H9 (cell line): ENCODE measurements at regions not wholly inside any gene's neighbourhood (a gene's known extent, or its start where the extent isn't known, plus 50 kb on each side); places are given as distances from the start of the nearest gene placed in this dataset.

Experiments
- DNase-seq: peaks from one replicate; pipeline ENCODE4 v3.0.0-alpha.2; 2017
- H2AFZ ChIP-seq: one replicate; pipeline ENCODE4 v1.6.1; 2013; ENCODE audit warnings: mild to moderate bottlenecking, low read length, control low read depth, moderate library complexity
- H2AK5ac ChIP-seq: 2 replicates; pipeline ENCODE4 v1.6.1; 2013; ENCODE audit warnings: low read length, control low read depth, mixed read lengths; ENCODE audit not compliant: insufficient read length
- H2BK120ac ChIP-seq: one replicate; pipeline ENCODE4 v1.6.1; 2013; ENCODE audit warnings: low read depth, mild to moderate bottlenecking, low read length, control low read depth, inconsistent platforms; ENCODE audit not compliant: poor library complexity, severe bottlenecking
- H2BK12ac ChIP-seq: 2 replicates; pipeline ENCODE4 v1.6.1; 2013; ENCODE audit warnings: low read length, control low read depth, mixed read lengths, low read depth; ENCODE audit not compliant: insufficient read length
- H2BK15ac ChIP-seq: 2 replicates; pipeline ENCODE4 v1.6.1; 2013; ENCODE audit warnings: low read depth, low read length, control low read depth
- H2BK20ac ChIP-seq: one replicate; pipeline ENCODE4 v1.6.1; 2013; ENCODE audit warnings: low read depth, mild to moderate bottlenecking, low read length, control low read depth, inconsistent platforms; ENCODE audit not compliant: poor library complexity, severe bottlenecking
- H2BK5ac ChIP-seq: 2 replicates; pipeline ENCODE4 v1.6.1; 2013; ENCODE audit warnings: low read length, control low read depth, mixed read lengths; ENCODE audit not compliant: insufficient read length
- H3K14ac ChIP-seq: 2 replicates; pipeline ENCODE4 v1.6.1; 2013; ENCODE audit warnings: low read length, control low read depth; ENCODE audit not compliant: insufficient read depth
- H3K18ac ChIP-seq: 2 replicates; pipeline ENCODE4 v1.6.1; 2013; ENCODE audit warnings: low read depth, mild to moderate bottlenecking, mixed read lengths, low read length, control low read depth; ENCODE audit not compliant: insufficient read length
- H3K23ac ChIP-seq: 2 replicates; pipeline ENCODE4 v1.6.1; 2013; ENCODE audit warnings: low read length, control low read depth, mixed read lengths, low read depth; ENCODE audit not compliant: insufficient read length
- H3K23me2 ChIP-seq: 2 replicates; pipeline ENCODE4 v1.6.1; 2013; ENCODE audit warnings: low read depth, mild to moderate bottlenecking, mixed read lengths, low read length, control low read depth; ENCODE audit not compliant: insufficient read length, poor library complexity, severe bottlenecking
- H3K27ac ChIP-seq: 2 replicates; pipeline ENCODE4 v1.5.1; 2013; ENCODE audit warnings: low read length, control low read depth, mixed read lengths, low read depth; ENCODE audit not compliant: insufficient read length
- H3K27me3 ChIP-seq: 2 replicates; pipeline ENCODE4 v1.6.1; 2013; ENCODE audit warnings: low read length, control low read depth, inconsistent platforms; ENCODE audit not compliant: insufficient read depth
- H3K4ac ChIP-seq: 2 replicates; pipeline ENCODE4 v1.6.1; 2013; ENCODE audit warnings: low read depth, mild to moderate bottlenecking, control low read depth, inconsistent platforms, low read length, moderate library complexity
- H3K4me1 ChIP-seq: 2 replicates; pipeline ENCODE4 v1.6.1; 2013; ENCODE audit warnings: low read length, control low read depth, inconsistent platforms; ENCODE audit not compliant: insufficient read depth
- H3K4me2 ChIP-seq: 2 replicates; pipeline ENCODE4 v1.6.1; 2013; ENCODE audit warnings: low read length, control low read depth, mixed read lengths; ENCODE audit not compliant: insufficient read length, insufficient read depth
- H3K56ac ChIP-seq: 2 replicates; pipeline ENCODE4 v1.6.1; 2013; ENCODE audit warnings: low read depth, mild to moderate bottlenecking, mixed read lengths, low read length, control low read depth; ENCODE audit not compliant: insufficient read length
- H3K79me1 ChIP-seq: 2 replicates; pipeline ENCODE4 v1.6.1; 2013; ENCODE audit warnings: low read depth, mild to moderate bottlenecking, moderate library complexity, low read length, control low read depth, inconsistent platforms; ENCODE audit not compliant: insufficient read depth, poor library complexity, severe bottlenecking
- H3K79me2 ChIP-seq: 2 replicates; pipeline ENCODE4 v1.6.1; 2013; ENCODE audit warnings: low read length, control low read depth, inconsistent platforms; ENCODE audit not compliant: insufficient read depth
- H3K9ac ChIP-seq: 2 replicates; pipeline ENCODE4 v1.6.1; 2013; ENCODE audit warnings: low read length, control low read depth, mixed read lengths; ENCODE audit not compliant: insufficient read length; ENCODE audit errors: extremely low read depth
- H3K9me3 ChIP-seq: one replicate; pipeline ENCODE4 v1.6.1; 2013; ENCODE audit warnings: low read depth, low read length, inconsistent platforms; ENCODE audit not compliant: control insufficient read depth
- H3T11ph ChIP-seq: one replicate; pipeline ENCODE4 v1.6.1; 2013; ENCODE audit warnings: mild to moderate bottlenecking, low read length, control low read depth, inconsistent platforms
- H4K20me1 ChIP-seq: one replicate; pipeline ENCODE4 v1.6.1; 2013; ENCODE audit not compliant: control insufficient read depth, insufficient read length, insufficient read depth
- H4K5ac ChIP-seq: 2 replicates; pipeline ENCODE4 v1.6.1; 2013; ENCODE audit warnings: low read depth, mild to moderate bottlenecking, mixed read lengths, low read length, control low read depth; ENCODE audit not compliant: insufficient read length
- H4K8ac ChIP-seq: replicated peaks from 2 replicates; pipeline ENCODE4 v1.6.1; 2013; ENCODE audit warnings: low read length, control low read depth, mixed read lengths, low read depth; ENCODE audit not compliant: insufficient read length
- H4K91ac ChIP-seq: 2 replicates; pipeline ENCODE4 v1.6.1; 2013; ENCODE audit warnings: low read depth, mild to moderate bottlenecking, moderate library complexity, mixed read lengths, low read length, control low read depth; ENCODE audit not compliant: insufficient read length
- H3K27ac Mint-ChIP-seq, 3 experiments: 2 replicates in 2 of 3; 3 replicates in 1 of 3; pipeline ENCODE4 v1.8.0; 2020 to 2021; ENCODE audit warnings: mixed read lengths in 3 of 3, mild to moderate bottlenecking in 1 of 3, moderate library complexity in 1 of 3
- H3K27me3 Mint-ChIP-seq: 2 replicates; pipeline ENCODE4 v1.8.0; 2021; ENCODE audit warnings: low read depth, mild to moderate bottlenecking, moderate library complexity, mixed read lengths
- H3K36me3 Mint-ChIP-seq, 3 experiments: 2 replicates in 2 of 3; 3 replicates in 1 of 3; pipeline ENCODE4 v1.8.0; 2020 to 2021; ENCODE audit warnings: low read depth in 3 of 3, mixed read lengths in 3 of 3; ENCODE audit not compliant: insufficient read depth in 1 of 3
- H3K4me1 Mint-ChIP-seq, 2 experiments: 2 replicates each; pipeline ENCODE4 v1.8.0; 2020; ENCODE audit warnings: mixed read lengths in 2 of 2
- H3K4me3 Mint-ChIP-seq, 2 experiments: 2 replicates in 1 of 2; 3 replicates in 1 of 2; pipeline ENCODE4 v1.8.0; 2020 to 2021; ENCODE audit warnings: mild to moderate bottlenecking in 2 of 2, mixed read lengths in 2 of 2, moderate library complexity in 1 of 2
- H3K9me3 Mint-ChIP-seq, 2 experiments: 2 replicates in 1 of 2; 3 replicates in 1 of 2; pipeline ENCODE4 v1.8.0; 2020; ENCODE audit warnings: mild to moderate bottlenecking in 2 of 2, mixed read lengths in 2 of 2, moderate library complexity in 1 of 2
- CTCF ChIP-seq: fragments of 200-600 bp; sonication (generic); conservative IDR thresholded peaks from 3 replicates; pipeline ENCODE4 v1.8.0; 2021; ENCODE audit warnings: antibody characterized with exemption, mild to moderate bottlenecking
- WGBS: extraction: QIAGEN DNeasy Blood & Tissue Kit; methylation state at CpG from one replicate; pipeline ENCODE4 v1.1.7; 2013; ENCODE audit warnings: missing lambda C conversion rate, low lambda C conversion rate, mixed read lengths; ENCODE audit not compliant: insufficient read length; ENCODE audit errors: extremely low coverage; 5-methylcytosine and 5-hydroxymethylcytosine counted together

GRCh38 chr10:8248868-8249267 lies 194.4 kb downstream of the GATA3 start:
- H4K20me1 ChIP-seq, result no peaks in the 10 kb centered on the region
- H3K79me2 ChIP-seq, result no peaks in the 10 kb centered on the region
- H2BK20ac ChIP-seq, result no peak overlapping the region
- Mint-ChIP-seq H3K36me3 (no peaks in the 10 kb centered on the region; a peak in 1 of 7 replicates), H3K9me3 (peaks cover 4 to 7% of the 10 kb centered on the region in 2 experiments; a peak in 4 of 5 replicates), H3K27ac (no peak overlapping the region), H3K4me1 (no peaks in the 10 kb centered on the region), H3K4me3 (no peak overlapping the region), H3K27me3 (no peaks in the 10 kb centered on the region; the same call in 1 of the 2 replicates)
- no peak overlapping the region for H3K27ac ChIP-seq
- no peak for TF ChIP-seq CTCF
- H3K14ac ChIP-seq, result no peak overlapping the region
- no peak overlapping the region for H2BK15ac ChIP-seq
- H4K8ac ChIP-seq, result no peak overlapping the region
- H3K27me3 ChIP-seq, result no peaks in the 10 kb centered on the region
- H3K4me1 ChIP-seq, result no peaks in the 10 kb centered on the region
- H2AFZ ChIP-seq, result no peak overlapping the region
- H3K23ac ChIP-seq, result no peak overlapping the region
- DNase-seq, result no peak
- no peak overlapping the region for H3K18ac ChIP-seq
- H2BK5ac ChIP-seq, result no peak overlapping the region
- no peak overlapping the region for H3K4me2 ChIP-seq
- H4K91ac ChIP-seq, result no peak overlapping the region
- H3K9me3 ChIP-seq, result no peaks in the 10 kb centered on the region
- no peaks in the 10 kb centered on the region for H3K79me1 ChIP-seq
- no peak overlapping the region for H4K5ac ChIP-seq
- no peak overlapping the region for H3T11ph ChIP-seq
- H3K23me2 ChIP-seq, result no peaks in the 10 kb centered on the region
- no peak overlapping the region for H3K4ac ChIP-seq
- H2BK120ac ChIP-seq, result no peak overlapping the region
- no CpG with 5 or more reads among the region's 2 CpGs for whole genome bisulfite sequencing
- no peak overlapping the region for H3K56ac ChIP-seq
- H2AK5ac ChIP-seq, result no peak overlapping the region
- H3K9ac ChIP-seq, result no peak overlapping the region
- no peak overlapping the region for H2BK12ac ChIP-seq
